ENCODE measurements at regions not wholly inside any gene's neighbourhood (a gene's known extent, or its start where the extent isn't known, plus 50 kb on each side); places are given as distances from the start of the nearest gene placed in this dataset.

GRCh38 chr15:70170096-70170699 lies 72.5 kb upstream of the TLE3 start:
- no peak for DNase-seq (ENCODE audit: low read depth in 1 of 2, low spot score in 1 of 2)

DNA sequence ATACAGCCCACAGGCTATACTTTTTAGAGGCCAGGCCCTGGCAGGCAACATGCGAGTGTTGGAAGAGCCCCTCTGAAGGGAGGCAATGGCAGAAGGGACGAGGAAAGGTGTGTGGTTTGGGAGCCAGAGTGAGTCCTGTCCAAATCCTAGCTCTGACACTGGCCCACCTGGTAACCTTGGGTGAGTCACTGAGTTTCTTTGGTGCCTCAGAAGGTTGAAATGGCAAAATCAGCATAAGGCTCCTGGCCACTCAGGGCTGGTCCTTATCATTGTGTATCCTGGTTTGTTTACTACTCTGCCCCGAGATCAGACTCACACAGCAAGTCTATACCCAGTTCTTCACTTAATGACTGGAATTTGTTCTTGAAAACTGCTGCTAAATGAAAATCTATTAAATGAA lies 71.4 kb upstream of the TLE3 start:
- DNase-seq (ENCODE audit: low read depth in 1 of 2, low spot score in 1 of 2), result no peak

- no peak for DNase-seq (ENCODE audit: low read depth in 1 of 2, low spot score in 1 of 2)
These were observed 69.4 kb upstream of the TLE3 start for GRCh38 chr15:70167155-70167554.

DNA sequence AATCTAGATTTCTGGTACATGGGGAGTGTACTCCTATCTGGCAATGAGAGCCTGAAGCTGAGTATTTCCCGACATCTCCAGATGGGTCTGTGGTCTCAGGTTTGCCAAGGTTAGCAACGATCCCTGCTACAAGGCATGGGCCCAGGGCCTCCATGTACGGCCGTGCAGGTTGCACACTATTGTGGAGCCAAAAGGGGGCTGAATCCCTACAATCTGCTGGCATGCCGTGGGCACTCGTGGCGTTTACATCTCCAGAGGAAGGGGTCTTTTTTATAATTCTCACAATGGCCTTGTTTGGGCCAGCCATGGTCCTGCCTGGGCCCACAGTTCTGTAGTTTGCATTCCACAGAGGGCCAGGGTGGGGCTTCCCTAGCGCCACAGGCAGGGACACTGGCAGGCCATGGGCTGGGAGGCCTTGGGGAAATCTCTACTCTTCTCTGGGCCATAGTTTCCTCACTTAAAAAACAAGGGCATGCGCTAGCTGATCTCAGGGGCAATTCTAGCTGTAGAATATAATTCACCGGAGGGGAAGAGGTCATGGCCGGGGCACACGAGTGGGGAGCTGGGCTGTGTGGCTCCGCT lies 68.9 kb upstream of the TLE3 start:
- DNase-seq (ENCODE audit: low read depth in 1 of 2, low spot score in 1 of 2), result no peak

DNA sequence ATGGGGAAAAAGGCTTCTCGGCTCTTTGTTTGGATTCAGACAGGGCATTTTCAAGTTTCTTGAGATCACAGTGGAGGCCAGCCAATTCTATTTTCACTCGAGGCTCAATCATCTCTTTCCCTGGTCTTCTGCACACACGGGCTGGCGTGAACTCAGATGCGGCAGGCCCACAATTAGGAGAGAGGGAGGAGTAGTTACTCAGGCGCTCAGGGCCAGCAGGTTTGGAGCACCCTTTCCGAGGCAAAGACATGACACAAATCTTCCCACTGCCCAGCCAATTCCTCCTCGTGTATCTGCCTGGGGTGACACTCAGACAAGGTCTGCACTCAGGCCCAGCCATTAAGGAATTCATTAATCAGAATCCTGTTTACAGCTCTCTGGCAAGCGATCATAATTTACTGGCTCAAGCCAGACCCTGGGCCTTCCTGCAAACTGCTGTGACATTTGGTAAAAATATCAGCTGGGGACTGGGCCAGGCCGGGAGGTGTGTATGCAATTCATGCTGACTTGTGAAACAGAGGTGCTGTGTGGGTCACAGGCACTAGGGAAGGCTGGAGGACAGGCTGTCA lies 68.1 kb upstream of the TLE3 start:
- no peak for DNase-seq (ENCODE audit: low read depth in 1 of 2, low spot score in 1 of 2)

DNA sequence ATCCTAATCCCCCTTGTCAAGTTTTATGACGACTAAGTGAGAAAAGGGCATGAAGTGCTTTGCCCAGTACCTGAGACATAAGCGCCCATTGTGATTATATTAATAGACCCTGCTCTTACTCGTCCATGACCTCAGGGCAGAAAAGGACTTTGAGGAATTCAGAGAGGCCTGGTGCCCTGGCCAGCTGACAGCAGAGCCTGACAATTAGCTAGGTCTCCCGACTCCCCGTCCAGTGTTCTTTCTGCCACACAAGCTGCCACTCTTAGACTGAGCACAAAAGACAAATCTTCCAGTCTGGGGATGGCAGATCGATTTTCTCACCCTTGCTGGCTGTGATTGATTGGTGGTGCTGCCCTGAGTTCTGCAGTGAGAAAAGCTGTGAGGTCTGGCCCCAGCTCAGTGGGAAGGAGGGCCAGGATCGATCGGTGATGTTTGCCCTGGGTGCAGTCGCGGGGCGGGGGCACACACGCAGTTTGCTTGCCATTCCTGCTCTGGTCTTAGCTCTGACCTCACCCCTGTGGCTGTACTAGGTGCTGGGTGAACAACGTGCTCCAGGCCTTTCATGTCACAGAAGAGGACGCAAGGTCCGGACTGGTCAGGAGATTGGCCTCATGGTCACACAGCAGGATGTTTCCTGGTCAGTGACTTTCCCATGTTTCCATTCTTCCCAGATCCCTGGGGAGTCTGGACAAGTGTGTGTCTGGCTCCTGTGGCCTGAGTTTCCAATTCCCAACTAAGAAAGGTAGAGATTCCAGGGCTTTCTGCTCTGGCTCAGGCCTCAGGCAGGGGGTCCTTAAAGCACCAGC lies 67.4 kb upstream of the TLE3 start:
- no peak for DNase-seq (ENCODE audit: low read depth in 1 of 2, low spot score in 1 of 2)

GRCh38 chr15:70164156-70164900 lies 66.6 kb upstream of the TLE3 start:
- no peak for DNase-seq (ENCODE audit: low read depth in 1 of 2, low spot score in 1 of 2)

GRCh38 chr15:70160803-70161565 lies 63.3 kb upstream of the TLE3 start:
- no peak for DNase-seq (ENCODE audit: low read depth in 1 of 2, low spot score in 1 of 2)

- no peak for DNase-seq (ENCODE audit: low read depth in 1 of 2, low spot score in 1 of 2)
These were observed 62.5 kb upstream of the TLE3 start for GRCh38 chr15:70160267-70160666.

DNA sequence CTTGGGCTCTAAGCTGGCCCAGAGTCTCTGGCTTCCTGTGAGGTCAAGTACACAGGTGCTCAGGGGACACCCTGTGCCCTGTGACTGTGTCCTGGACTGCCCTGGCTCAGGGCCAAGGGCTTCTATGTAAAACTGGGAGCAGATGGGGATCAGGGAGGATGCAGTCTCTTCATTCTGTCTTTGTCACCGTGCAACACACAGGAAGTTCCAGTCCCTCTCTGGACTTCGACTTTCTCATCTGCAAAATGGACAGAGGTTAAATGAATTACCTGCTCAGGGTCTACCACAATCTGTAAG lies 61.9 kb upstream of the TLE3 start:
- DNase-seq (ENCODE audit: low read depth in 1 of 2, low spot score in 1 of 2), result no peak

DNA sequence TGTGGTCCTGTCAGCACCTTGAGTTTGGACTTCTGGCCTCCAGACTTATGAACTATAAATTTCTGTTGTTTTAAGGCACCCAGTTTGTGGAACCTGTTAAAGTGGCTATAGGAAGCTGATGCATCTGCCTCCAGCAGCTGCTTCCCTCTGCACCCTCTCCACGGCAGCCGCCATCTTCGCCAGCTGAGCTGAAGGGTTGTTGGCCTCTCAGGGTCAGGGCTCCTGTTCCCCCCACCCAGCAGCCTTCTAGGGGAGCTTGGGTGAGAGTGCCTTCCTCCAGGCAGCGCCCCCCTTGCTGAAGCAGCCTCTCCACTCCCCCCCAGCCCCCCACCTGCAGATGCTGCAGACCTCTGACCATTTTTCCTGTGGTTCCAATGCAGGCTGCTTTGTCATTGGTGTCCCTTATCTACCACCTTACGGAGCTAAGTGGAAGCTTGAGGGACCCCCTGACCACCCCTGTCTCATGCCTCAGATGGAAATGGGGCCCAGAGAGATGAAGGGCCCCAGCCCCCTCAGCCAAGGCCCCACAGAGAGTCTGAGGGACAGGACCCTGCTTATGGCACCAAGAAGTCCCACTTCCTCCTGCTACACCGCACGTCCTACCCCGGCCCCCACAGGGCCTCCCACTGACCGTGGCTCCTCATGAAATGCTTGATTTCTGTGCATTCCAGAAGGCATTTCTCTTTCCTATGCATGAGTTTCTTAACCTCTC lies 61.4 kb upstream of the TLE3 start:
- DNase-seq (ENCODE audit: low read depth in 1 of 2, low spot score in 1 of 2), result no peak

- no peak for DNase-seq (ENCODE audit: low read depth in 1 of 2, low spot score in 1 of 2)
These were observed 60.7 kb upstream of the TLE3 start for GRCh38 chr15:70158309-70159000.

GRCh38 chr15:70156671-70157271 lies 59.1 kb upstream of the TLE3 start:
- DNase-seq (ENCODE audit: low read depth in 1 of 2, low spot score in 1 of 2), result no peak

DNA sequence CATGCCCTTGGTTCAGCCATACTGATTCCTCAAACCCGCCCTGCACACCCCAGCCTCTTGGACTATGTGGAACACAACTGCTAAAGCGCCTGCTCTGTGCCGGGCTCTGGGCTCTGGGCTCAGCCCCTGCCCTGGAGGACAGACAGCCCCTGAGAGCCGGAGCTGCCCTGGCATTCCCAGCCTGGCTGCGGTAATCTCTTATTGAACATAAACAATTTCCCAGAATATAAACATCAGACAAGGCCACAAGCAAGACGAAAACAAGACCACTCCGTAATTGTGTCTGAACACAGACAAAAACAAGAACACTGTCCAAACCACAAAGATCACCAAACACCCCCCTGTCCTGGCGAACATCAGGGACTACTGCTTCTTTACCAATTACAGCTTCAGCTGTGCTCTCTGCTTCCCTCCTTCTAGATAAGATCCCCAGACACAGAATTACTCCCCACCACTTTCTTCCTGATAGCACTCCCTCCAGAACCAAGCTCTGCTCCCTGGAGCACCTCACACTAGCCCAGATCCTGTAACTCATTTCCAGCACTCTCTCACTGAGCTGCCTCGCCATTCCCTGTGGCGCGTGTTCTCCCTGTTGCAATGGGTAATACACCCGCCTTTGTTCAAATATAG lies 57.1 kb upstream of the TLE3 start:
- DNase-seq (ENCODE audit: low read depth in 1 of 2, low spot score in 1 of 2), result no peak

- no peak for DNase-seq (ENCODE audit: low read depth in 1 of 2, low spot score in 1 of 2)
These were observed 56.4 kb upstream of the TLE3 start for GRCh38 chr15:70153921-70154717.

DNA sequence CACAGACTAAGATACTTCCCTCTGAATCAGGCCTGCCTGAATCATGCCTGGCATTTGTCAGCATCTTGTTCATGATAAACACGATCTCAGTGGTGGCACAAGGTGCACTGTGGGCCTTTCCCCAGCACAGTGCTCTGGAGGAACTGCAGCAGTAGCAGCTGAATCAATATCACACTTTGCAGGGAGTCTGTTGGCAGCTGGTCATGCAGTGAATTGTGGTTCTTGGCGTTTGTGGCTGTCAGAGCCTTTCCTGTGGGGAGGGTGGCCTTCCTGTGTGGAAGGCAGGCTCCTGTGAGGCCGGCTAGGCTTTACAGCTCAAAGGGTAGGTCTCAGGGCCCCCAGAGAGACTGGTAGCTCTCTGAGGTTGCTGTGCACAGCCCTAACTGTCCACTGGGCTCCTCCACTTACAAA lies 54.4 kb upstream of the TLE3 start:
- no peak for DNase-seq (ENCODE audit: low read depth in 1 of 2, low spot score in 1 of 2)

DNA sequence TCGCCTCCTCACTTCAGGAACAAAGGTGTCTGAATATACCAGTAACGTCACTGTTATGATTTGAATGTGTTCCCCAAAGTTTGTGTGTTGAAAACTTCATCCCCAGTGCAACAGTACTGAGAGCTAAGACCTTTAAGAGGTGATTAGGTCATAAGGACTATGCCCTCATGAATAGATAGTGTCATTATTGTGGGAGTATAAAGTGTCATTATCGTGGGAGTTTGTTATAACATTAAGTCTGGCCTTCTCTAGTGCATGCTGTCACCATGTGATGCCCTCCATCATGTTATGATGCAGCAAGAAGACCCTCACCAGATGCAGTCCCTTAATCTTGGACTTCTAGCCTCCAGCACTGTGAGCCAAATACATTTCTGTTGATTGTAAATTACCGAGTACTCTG lies 53.7 kb upstream of the TLE3 start:
- no peak for DNase-seq (ENCODE audit: low read depth in 1 of 2, low spot score in 1 of 2)

DNA sequence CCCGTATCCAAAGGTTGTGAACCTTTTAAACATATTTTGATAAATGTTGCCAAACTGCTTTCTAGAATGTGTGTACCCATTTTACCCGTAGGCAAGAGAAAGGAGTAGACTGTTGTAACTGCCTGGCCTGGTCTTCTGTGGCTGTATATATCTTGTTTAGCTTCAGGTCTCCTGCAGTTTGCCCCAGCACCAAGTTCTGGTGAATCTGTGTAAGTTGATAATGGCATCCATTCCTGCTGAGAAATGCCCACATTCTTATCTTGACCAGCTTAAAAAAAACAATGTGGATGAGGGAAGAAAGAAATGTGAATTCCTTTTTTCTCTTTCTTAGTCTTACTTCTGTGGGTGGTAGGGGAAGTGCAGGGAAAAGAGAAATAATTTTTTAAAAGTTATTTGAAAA lies 53.3 kb upstream of the TLE3 start:
- DNase-seq (ENCODE audit: low read depth in 1 of 2, low spot score in 1 of 2), result no peak

Measured in activated T-helper 1 cell treated with anti-CD3 and anti-CD28 coated beads, Interleukin-2, amount 50 U/mL, for 16 hours (primary cell).